Suprapubic skin (tissue), 3 donors: ENCODE measurements at regions not wholly inside any gene's neighbourhood (a gene's known extent, or its start where the extent isn't known, plus 50 kb on each side); places are given as distances from the start of the nearest gene placed in this dataset.

ENCODE experiments used
- POLR2A ChIP-seq, 2 donors: fragments of 450-650 bp; IDR thresholded peaks; one replicate each; pipeline ENCODE4 v1.6.1; 2017; ENCODE audit warnings: antibody characterized with exemption in 2 of 2, mild to moderate bottlenecking in 2 of 2, moderate library complexity in 2 of 2
- TF ChIP-seq, protein P1 (sequence below), 2 donors: fragments of 200-600 bp in 1 of 2; fragments of 450-650 bp in 1 of 2; sonication (generic) in 1 of 2; IDR thresholded peaks; one replicate each; pipeline ENCODE4 v1.5.1; 2016 to 2019; ENCODE audit warnings: antibody characterized with exemption in 2 of 2, mild to moderate bottlenecking in 1 of 2, moderate library complexity in 1 of 2

DNA sequence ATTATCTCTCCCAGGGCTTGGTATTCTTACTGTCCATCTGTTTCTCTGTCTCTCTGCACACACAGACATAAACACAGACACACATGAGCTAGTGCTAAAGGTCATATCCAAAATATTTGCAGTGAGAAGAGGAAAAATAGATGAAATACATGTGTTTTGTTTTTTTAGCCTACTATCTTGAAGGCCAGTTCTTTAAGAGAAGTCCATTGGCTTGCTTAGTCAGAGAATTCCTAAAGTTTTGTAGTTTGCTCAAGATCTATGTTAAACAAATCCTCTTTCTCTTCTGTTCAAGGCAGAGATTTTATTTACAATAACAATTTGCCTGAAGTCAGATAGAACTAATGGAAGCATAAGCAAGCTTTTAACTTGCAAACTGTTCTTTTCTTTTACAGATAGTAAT, 120.0 kb upstream of the AKIRIN2 start:
- no peak for TF ChIP-seq POLR2A (IDR thresholded peaks at IDR 0.05)
- TF ChIP-seq, protein P1, sequence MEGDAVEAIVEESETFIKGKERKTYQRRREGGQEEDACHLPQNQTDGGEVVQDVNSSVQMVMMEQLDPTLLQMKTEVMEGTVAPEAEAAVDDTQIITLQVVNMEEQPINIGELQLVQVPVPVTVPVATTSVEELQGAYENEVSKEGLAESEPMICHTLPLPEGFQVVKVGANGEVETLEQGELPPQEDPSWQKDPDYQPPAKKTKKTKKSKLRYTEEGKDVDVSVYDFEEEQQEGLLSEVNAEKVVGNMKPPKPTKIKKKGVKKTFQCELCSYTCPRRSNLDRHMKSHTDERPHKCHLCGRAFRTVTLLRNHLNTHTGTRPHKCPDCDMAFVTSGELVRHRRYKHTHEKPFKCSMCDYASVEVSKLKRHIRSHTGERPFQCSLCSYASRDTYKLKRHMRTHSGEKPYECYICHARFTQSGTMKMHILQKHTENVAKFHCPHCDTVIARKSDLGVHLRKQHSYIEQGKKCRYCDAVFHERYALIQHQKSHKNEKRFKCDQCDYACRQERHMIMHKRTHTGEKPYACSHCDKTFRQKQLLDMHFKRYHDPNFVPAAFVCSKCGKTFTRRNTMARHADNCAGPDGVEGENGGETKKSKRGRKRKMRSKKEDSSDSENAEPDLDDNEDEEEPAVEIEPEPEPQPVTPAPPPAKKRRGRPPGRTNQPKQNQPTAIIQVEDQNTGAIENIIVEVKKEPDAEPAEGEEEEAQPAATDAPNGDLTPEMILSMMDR (IDR thresholded peaks at IDR 0.05): no peak
